Stomach (tissue), 8 donors: ENCODE measurements at regions not wholly inside any gene's neighbourhood (a gene's known extent, or its start where the extent isn't known, plus 50 kb on each side); places are given as distances from the start of the nearest gene placed in this dataset.
A peak's percentile ranks its signal among the peaks of the same experiment; 100 is the strongest.

Experiments
- DNase-seq, 2 donors: peaks; one replicate each; pipeline versions ENCODE4 v3.0.0 to v3.0.0-alpha.2; 2013 to 2019
- H3K27ac ChIP-seq, 5 donors: fragments of 200-600 bp in 4 of 5; sonication (generic) in 4 of 5; one replicate each; pipeline ENCODE4 v1.5.1; 2013 to 2019; ENCODE audit warnings: mild to moderate bottlenecking in 1 of 5, moderate library complexity in 1 of 5
- H3K27me3 ChIP-seq, 3 donors: fragments of 200-600 bp; sonication (generic); one replicate each; pipeline ENCODE4 v1.5.1; 2017 to 2019; ENCODE audit warnings: mixed run types in 1 of 3
- H3K36me3 ChIP-seq, 4 donors: fragments of 200-600 bp; sonication (generic); 1 replicate in 3 of 4; 2 replicates in 1 of 4; pipeline ENCODE4 v1.5.1; 2016 to 2019
- H3K4me1 ChIP-seq, 4 donors: fragments of 200-600 bp; sonication (generic); one replicate each; pipeline ENCODE4 v1.5.1; 2016 to 2019
- H3K4me3 ChIP-seq, 4 donors: fragments of 200-600 bp; sonication (generic) in 3 of 4; one replicate each; pipeline ENCODE4 v1.5.1; 2016 to 2019; ENCODE audit warnings: mild to moderate bottlenecking in 1 of 4
- H3K9me3 ChIP-seq, 4 donors: fragments of 200-600 bp; sonication (generic); one replicate each; pipeline ENCODE4 v1.5.1; 2016 to 2019
- CTCF ChIP-seq, 7 experiments: fragments of 450-650 bp in 4 of 7; fragments of 200-600 bp in 3 of 7; sonication (generic) in 3 of 7; IDR thresholded peaks; one replicate each; pipeline ENCODE4 v1.5.1; 2016 to 2019; ENCODE audit warnings: antibody characterized with exemption in 7 of 7, control low read depth in 2 of 7, mild to moderate bottlenecking in 1 of 7
- EP300 ChIP-seq: sonication (generic); formaldehyde crosslinking; IDR thresholded peaks from one replicate; pipeline ENCODE4 v1.6.1; 2017; ENCODE audit warnings: antibody characterized with exemption
- POLR2A ChIP-seq, 4 donors: fragments of 450-650 bp; IDR thresholded peaks; one replicate each; pipeline ENCODE4 v1.6.1; 2016; ENCODE audit warnings: antibody characterized with exemption in 4 of 4, control low read depth in 2 of 4, mild to moderate bottlenecking in 1 of 4, moderate library complexity in 1 of 4
- POLR2AphosphoS5 ChIP-seq, 3 donors: sonication (generic); formaldehyde crosslinking; IDR thresholded peaks; one replicate each; pipeline ENCODE4 v1.6.1; 2016; ENCODE audit warnings: antibody characterized with exemption in 3 of 3
- WGBS, 5 donors: extraction: QIAGEN DNeasy Blood & Tissue Kit in 3 of 5; methylation state at CpG; one replicate each; pipeline versions ENCODE4 v1.1.5 to v1.1.7; 2013 to 2018; 5-methylcytosine and 5-hydroxymethylcytosine counted together
- intact Hi-C: fragments of 100-400 bp; cut with DNase I; formaldehyde crosslinking; loops from one replicate; pipeline ENCODE4 v1.15.1; 2023; ENCODE audit warnings: low total_unique reads
- donor health status: healthy with polysubstance abuse.
- donor health status: Bipolar disorder and iron deficiency.
- donor health status: healthy.

GRCh38 chr12:63206909-63207308 is 55.9 kb upstream of the AVPR1A start:
- Histone ChIP-seq H3K9me3 (no peaks in the 10 kb centered on the region), H3K4me3 (no peak overlapping the region), H3K27ac (no peak overlapping the region), H3K36me3 (no peaks in the 10 kb centered on the region), H3K27me3 (no peaks in the 10 kb centered on the region), H3K4me1 (peaks cover 0 to 4% (median 0%) of the 10 kb centered on the region in 4 donors)
- DNase-seq = peak in 1 of 2 donors; percentile 21
- no peak for TF ChIP-seq EP300
- TF ChIP-seq POLR2AphosphoS5 (IDR thresholded peaks at IDR 0.05) = no peak
- no peak for TF ChIP-seq POLR2A (IDR thresholded peaks at IDR 0.05)
- no peak for TF ChIP-seq CTCF (IDR thresholded peaks at IDR 0.05)
- intact Hi-C loops = no loop called here
- whole genome bisulfite sequencing, 5 donors = 21 to 33% (median 22%) methylated on average over 3 of the region's 3 CpGs

GRCh38 chr12:63206494-63206893 is 55.5 kb upstream of the AVPR1A start:
- Histone ChIP-seq H3K36me3 (no peaks in the 10 kb centered on the region), H3K4me1 (peaks cover 0 to 4% (median 0%) of the 10 kb centered on the region in 4 donors), H3K9me3 (no peaks in the 10 kb centered on the region), H3K27ac (no peak overlapping the region), H3K27me3 (no peaks in the 10 kb centered on the region), H3K4me3 (no peak overlapping the region)
- intact Hi-C loops = no loop called here
- no peak for DNase-seq
- 10 to 30% (median 15%) methylated on average over 1 of the region's 1 CpG for WGBS, 5 donors
- TF ChIP-seq POLR2AphosphoS5 (IDR thresholded peaks at IDR 0.05) (no peak), EP300 (no peak), CTCF (IDR thresholded peaks at IDR 0.05) (no peak), POLR2A (IDR thresholded peaks at IDR 0.05) (no peak)
